ENCODE measurements at regions not wholly inside any gene's neighbourhood (a gene's known extent, or its start where the extent isn't known, plus 50 kb on each side); places are given as distances from the start of the nearest gene placed in this dataset.
"Not testable (repeated sequence)": the region's sequence is repeated elsewhere in the genome, so short reads cannot be mapped to it uniquely, and the experiment has no call there.

- H3K36me3 ChIP-seq (replicated peaks; ENCODE audit: control insufficient read depth, insufficient read depth, low read length): no peaks in the 10 kb centered on the region
- no peaks in the 10 kb centered on the region for H3K27me3 ChIP-seq (ENCODE audit: control insufficient read depth, insufficient read depth, low read length)
- no peak for DNase-seq
- H3K4me3 ChIP-seq (ENCODE audit: insufficient read depth, low read depth, low read length): no peak overlapping the region
Observed at GRCh38 chr6:74936886-74937285, 269.0 kb downstream of the COL12A1 start.

- no peaks in the 10 kb centered on the region for H3K36me3 ChIP-seq (replicated peaks; ENCODE audit: control insufficient read depth, insufficient read depth, low read length)
- no peak for DNase-seq
- H3K27me3 ChIP-seq (ENCODE audit: control insufficient read depth, insufficient read depth, low read length): no peaks in the 10 kb centered on the region
- H3K4me3 ChIP-seq (ENCODE audit: insufficient read depth, low read depth, low read length): no peak overlapping the region
Observed at GRCh38 chr6:74932232-74932888, 273.5 kb downstream of the COL12A1 start.

GRCh38 chr6:74931558-74931957 is 274.3 kb downstream of the COL12A1 start:
- Histone ChIP-seq H3K36me3 (replicated peaks; ENCODE audit: control insufficient read depth, insufficient read depth, low read length) (no peaks in the 10 kb centered on the region), H3K4me3 (ENCODE audit: insufficient read depth, low read depth, low read length) (no peak overlapping the region), H3K27me3 (ENCODE audit: control insufficient read depth, insufficient read depth, low read length) (no peaks in the 10 kb centered on the region)
- no peak for DNase-seq

- Histone ChIP-seq H3K4me3 (ENCODE audit: insufficient read depth, low read depth, low read length) (no peak overlapping the region), H3K27me3 (ENCODE audit: control insufficient read depth, insufficient read depth, low read length) (no peaks in the 10 kb centered on the region), H3K36me3 (replicated peaks; ENCODE audit: control insufficient read depth, insufficient read depth, low read length) (no peaks in the 10 kb centered on the region)
- no peak for DNase-seq
Observed at GRCh38 chr6:74928203-74928602, 277.6 kb downstream of the COL12A1 start.

GRCh38 chr6:74927299-74927698 is 278.6 kb downstream of the COL12A1 start:
- H3K4me3 ChIP-seq (ENCODE audit: insufficient read depth, low read depth, low read length): no peak overlapping the region
- H3K36me3 ChIP-seq (replicated peaks; ENCODE audit: control insufficient read depth, insufficient read depth, low read length): no peaks in the 10 kb centered on the region
- no peak for DNase-seq
- no peaks in the 10 kb centered on the region for H3K27me3 ChIP-seq (ENCODE audit: control insufficient read depth, insufficient read depth, low read length)

- H3K36me3 ChIP-seq (replicated peaks; ENCODE audit: control insufficient read depth, insufficient read depth, low read length): no peaks in the 10 kb centered on the region
- no peaks in the 10 kb centered on the region for H3K27me3 ChIP-seq (ENCODE audit: control insufficient read depth, insufficient read depth, low read length)
- no peak for DNase-seq
- H3K4me3 ChIP-seq (ENCODE audit: insufficient read depth, low read depth, low read length): no peak overlapping the region
Observed at GRCh38 chr6:74925683-74926082, 280.2 kb downstream of the COL12A1 start.

GRCh38 chr6:74914888-74915287 is 291.0 kb downstream of the COL12A1 start:
- Histone ChIP-seq H3K27me3 (ENCODE audit: control insufficient read depth, insufficient read depth, low read length) (no peaks in the 10 kb centered on the region), H3K36me3 (replicated peaks; ENCODE audit: control insufficient read depth, insufficient read depth, low read length) (no peaks in the 10 kb centered on the region), H3K4me3 (ENCODE audit: insufficient read depth, low read depth, low read length) (no peak overlapping the region)
- DNase-seq: no peak

- DNase-seq: no peak
- H3K4me3 ChIP-seq (ENCODE audit: insufficient read depth, low read depth, low read length): no peak overlapping the region
- H3K27me3 ChIP-seq (ENCODE audit: control insufficient read depth, insufficient read depth, low read length): no peaks in the 10 kb centered on the region
- H3K36me3 ChIP-seq (replicated peaks; ENCODE audit: control insufficient read depth, insufficient read depth, low read length): no peaks in the 10 kb centered on the region
Observed at GRCh38 chr6:74912234-74912633, 293.6 kb downstream of the COL12A1 start.

- no peak for DNase-seq
- Histone ChIP-seq H3K27me3 (ENCODE audit: control insufficient read depth, insufficient read depth, low read length) (no peaks in the 10 kb centered on the region), H3K36me3 (replicated peaks; ENCODE audit: control insufficient read depth, insufficient read depth, low read length) (no peaks in the 10 kb centered on the region), H3K4me3 (ENCODE audit: insufficient read depth, low read depth, low read length) (no peak overlapping the region)
Observed at GRCh38 chr6:74902846-74903245, 303.0 kb downstream of the COL12A1 start.

GRCh38 chr6:74902089-74902488 is 303.8 kb downstream of the COL12A1 start:
- H3K36me3 ChIP-seq (replicated peaks; ENCODE audit: control insufficient read depth, insufficient read depth, low read length): no peaks in the 10 kb centered on the region
- H3K4me3 ChIP-seq (ENCODE audit: insufficient read depth, low read depth, low read length): no peak overlapping the region
- DNase-seq: no peak
- no peaks in the 10 kb centered on the region for H3K27me3 ChIP-seq (ENCODE audit: control insufficient read depth, insufficient read depth, low read length)

GRCh38 chr6:74901576-74901975 is 304.3 kb downstream of the COL12A1 start:
- DNase-seq: no peak
- Histone ChIP-seq H3K4me3 (ENCODE audit: insufficient read depth, low read depth, low read length) (no peak overlapping the region), H3K36me3 (replicated peaks; ENCODE audit: control insufficient read depth, insufficient read depth, low read length) (no peaks in the 10 kb centered on the region), H3K27me3 (ENCODE audit: control insufficient read depth, insufficient read depth, low read length) (no peaks in the 10 kb centered on the region)

- no peaks in the 10 kb centered on the region for H3K36me3 ChIP-seq (replicated peaks; ENCODE audit: control insufficient read depth, insufficient read depth, low read length)
- DNase-seq: no peak
- H3K4me3 ChIP-seq (ENCODE audit: insufficient read depth, low read depth, low read length): no peak overlapping the region
- H3K27me3 ChIP-seq (ENCODE audit: control insufficient read depth, insufficient read depth, low read length): no peaks in the 10 kb centered on the region
Observed at GRCh38 chr6:74899416-74899815, 306.4 kb downstream of the COL12A1 start.

- Histone ChIP-seq H3K36me3 (replicated peaks; ENCODE audit: control insufficient read depth, insufficient read depth, low read length) (no peaks in the 10 kb centered on the region), H3K27me3 (ENCODE audit: control insufficient read depth, insufficient read depth, low read length) (no peaks in the 10 kb centered on the region), H3K4me3 (ENCODE audit: insufficient read depth, low read depth, low read length) (no peak overlapping the region)
- DNase-seq: no peak
Observed at GRCh38 chr6:74892091-74892490, 313.8 kb downstream of the COL12A1 start.

- Histone ChIP-seq H3K36me3 (replicated peaks; ENCODE audit: control insufficient read depth, insufficient read depth, low read length) (no peaks in the 10 kb centered on the region), H3K27me3 (ENCODE audit: control insufficient read depth, insufficient read depth, low read length) (no peaks in the 10 kb centered on the region), H3K4me3 (ENCODE audit: insufficient read depth, low read depth, low read length) (no peak overlapping the region)
- no peak for DNase-seq
Observed at GRCh38 chr6:74891349-74891831, 314.5 kb downstream of the COL12A1 start.

- Histone ChIP-seq H3K36me3 (replicated peaks; ENCODE audit: control insufficient read depth, insufficient read depth, low read length) (no peaks in the 10 kb centered on the region), H3K4me3 (ENCODE audit: insufficient read depth, low read depth, low read length) (no peak overlapping the region), H3K27me3 (ENCODE audit: control insufficient read depth, insufficient read depth, low read length) (no peaks in the 10 kb centered on the region)
- DNase-seq: no peak
Observed at GRCh38 chr6:74889635-74890034, 316.2 kb downstream of the COL12A1 start.

GRCh38 chr6:74888741-74889140 is 317.1 kb downstream of the COL12A1 start:
- not testable (repeated sequence) for H3K36me3 ChIP-seq (replicated peaks; ENCODE audit: control insufficient read depth, insufficient read depth, low read length); DNase-seq; H3K27me3 ChIP-seq (ENCODE audit: control insufficient read depth, insufficient read depth, low read length); H3K4me3 ChIP-seq (ENCODE audit: insufficient read depth, low read depth, low read length)

All from H7 (cell line).